ENCODE measurements at regions not wholly inside any gene's neighbourhood (a gene's known extent, or its start where the extent isn't known, plus 50 kb on each side); places are given as distances from the start of the nearest gene placed in this dataset.

DNA sequence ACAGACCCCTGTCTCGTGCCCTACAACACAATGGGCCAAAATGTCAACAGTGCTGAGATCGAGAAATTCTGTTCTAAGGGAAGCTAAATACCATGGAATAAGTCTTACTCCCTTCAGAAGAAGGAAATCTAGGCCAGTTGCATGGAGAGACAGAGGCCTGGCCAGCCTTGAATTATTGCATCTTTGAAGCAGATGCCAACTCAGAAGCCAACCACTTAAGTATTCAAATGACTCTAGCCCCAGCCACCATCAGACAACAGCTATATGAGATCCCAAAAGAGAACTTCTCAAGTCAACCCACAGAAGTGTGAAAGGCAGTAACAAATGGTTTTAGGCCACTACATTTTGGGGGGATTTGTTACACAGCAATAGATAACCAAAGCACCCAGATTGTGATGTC lies 180.1 kb downstream of the ACTL7B start:
- TF ChIP-seq POLR2A (IDR thresholded peaks at IDR 0.05), result no peak
- TF ChIP-seq, protein P1, sequence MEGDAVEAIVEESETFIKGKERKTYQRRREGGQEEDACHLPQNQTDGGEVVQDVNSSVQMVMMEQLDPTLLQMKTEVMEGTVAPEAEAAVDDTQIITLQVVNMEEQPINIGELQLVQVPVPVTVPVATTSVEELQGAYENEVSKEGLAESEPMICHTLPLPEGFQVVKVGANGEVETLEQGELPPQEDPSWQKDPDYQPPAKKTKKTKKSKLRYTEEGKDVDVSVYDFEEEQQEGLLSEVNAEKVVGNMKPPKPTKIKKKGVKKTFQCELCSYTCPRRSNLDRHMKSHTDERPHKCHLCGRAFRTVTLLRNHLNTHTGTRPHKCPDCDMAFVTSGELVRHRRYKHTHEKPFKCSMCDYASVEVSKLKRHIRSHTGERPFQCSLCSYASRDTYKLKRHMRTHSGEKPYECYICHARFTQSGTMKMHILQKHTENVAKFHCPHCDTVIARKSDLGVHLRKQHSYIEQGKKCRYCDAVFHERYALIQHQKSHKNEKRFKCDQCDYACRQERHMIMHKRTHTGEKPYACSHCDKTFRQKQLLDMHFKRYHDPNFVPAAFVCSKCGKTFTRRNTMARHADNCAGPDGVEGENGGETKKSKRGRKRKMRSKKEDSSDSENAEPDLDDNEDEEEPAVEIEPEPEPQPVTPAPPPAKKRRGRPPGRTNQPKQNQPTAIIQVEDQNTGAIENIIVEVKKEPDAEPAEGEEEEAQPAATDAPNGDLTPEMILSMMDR (IDR thresholded peaks at IDR 0.05), result no peak
- no peak for TF ChIP-seq EP300 (IDR thresholded peaks at IDR 0.05)
- no peak for TF ChIP-seq POLR2AphosphoS5 (IDR thresholded peaks at IDR 0.05)
